HG02588 (cell line): ENCODE measurements at regions not wholly inside any gene's neighbourhood (a gene's known extent, or its start where the extent isn't known, plus 50 kb on each side); places are given as distances from the start of the nearest gene placed in this dataset.
"Not testable (repeated sequence)": the region's sequence is repeated elsewhere in the genome, so short reads cannot be mapped to it uniquely, and the experiment has no call there.

Experiments
- ATAC-seq: cut with Tn5 transposase; IDR thresholded peaks from one replicate; pipeline ENCODE4 v1.9.1; 2021; ENCODE audit warnings: mild to moderate bottlenecking, moderate library complexity; ENCODE audit not compliant: unreplicated experiment

- not testable (repeated sequence) for ATAC-seq
Measured at GRCh38 chr1:157330177-157330576, 192.0 kb upstream of the ETV3 start.

GRCh38 chr1:157328120-157328519 is 189.9 kb upstream of the ETV3 start:
- not testable (repeated sequence) for ATAC-seq

GRCh38 chr1:157326173-157326859 is 188.1 kb upstream of the ETV3 start:
- ATAC-seq = no peak

- ATAC-seq = no peak
Measured at GRCh38 chr1:157325220-157325619, 187.0 kb upstream of the ETV3 start.

- ATAC-seq = not testable (repeated sequence)
Measured at GRCh38 chr1:157321972-157322371, 183.8 kb upstream of the ETV3 start.

- ATAC-seq = no peak
Measured at GRCh38 chr1:157319567-157319966, 181.4 kb upstream of the ETV3 start.

- not testable (repeated sequence) for ATAC-seq
Measured at GRCh38 chr1:157317229-157317628, 179.0 kb upstream of the ETV3 start.

GRCh38 chr1:157315544-157315943 is 177.3 kb upstream of the ETV3 start:
- no peak for ATAC-seq

GRCh38 chr1:157314408-157314807 is 176.2 kb upstream of the ETV3 start:
- ATAC-seq = no peak

GRCh38 chr1:157313240-157313807 is 175.1 kb upstream of the ETV3 start:
- no peak for ATAC-seq

GRCh38 chr1:157312082-157312812 is 174.1 kb upstream of the ETV3 start:
- no peak for ATAC-seq

GRCh38 chr1:157311730-157312081 is 173.5 kb upstream of the ETV3 start:
- no peak for ATAC-seq

- ATAC-seq = peak; percentile 45
Measured at GRCh38 chr1:157310805-157311729, 172.9 kb upstream of the ETV3 start.

- ATAC-seq = no peak
Measured at GRCh38 chr1:157310401-157310800, 172.2 kb upstream of the ETV3 start.

- peak; percentile 58 for ATAC-seq
Measured at GRCh38 chr1:157307491-157307890, 169.3 kb upstream of the ETV3 start.

GRCh38 chr1:157306896-157307295 is 168.7 kb upstream of the ETV3 start:
- ATAC-seq = no peak

GRCh38 chr1:157304271-157304670 is 166.1 kb upstream of the ETV3 start:
- no peak for ATAC-seq

GRCh38 chr1:157302724-157303123 is 164.5 kb upstream of the ETV3 start:
- no peak for ATAC-seq

GRCh38 chr1:157302199-157302497 is 164.0 kb upstream of the ETV3 start:
- no peak for ATAC-seq

- no peak for ATAC-seq
Measured at GRCh38 chr1:157301477-157302198, 163.4 kb upstream of the ETV3 start.
